HepG2 (cell line): ENCODE measurements at regions not wholly inside any gene's neighbourhood (a gene's known extent, or its start where the extent isn't known, plus 50 kb on each side); places are given as distances from the start of the nearest gene placed in this dataset.

Experiments used
- ATAC-seq: fragments of 200-7000 bp; cut with Tn5 transposase; 3 replicates; pipeline ENCODE4 v1.9.1; 2020; ENCODE audit warnings: mild to moderate bottlenecking, moderate library complexity
- BruUV-seq: library from RNA; stranded (reverse); fragments of 400-500 nt; replicated peaks from 2 replicates; lab custom pipeline; 2021; lab: Mats Ljungman, UMichigan
- CTCF ChIA-PET: fragments of 300-600 bp; formaldehyde crosslinking; extraction: SDS; loops from one replicate; lab custom pipeline; 2021; ENCODE audit warnings: low total read pairs, inconsistent platforms, low intra/inter-chr PET ratio; lab: Yijun Ruan, JAX
- POLR2A ChIA-PET: fragments of 350-600 bp; sonication (Branson Sonifier 250); formaldehyde crosslinking; loops from one replicate; lab custom pipeline; 2020; ENCODE audit warnings: antibody characterized with exemption, inconsistent platforms; lab: Yijun Ruan, JAX
- DNase-seq: peaks from one replicate; pipeline ENCODE4 v3.0.0-alpha.2; 2015; ENCODE audit warnings: low spot score
- FAIRE-seq: peaks from 3 replicates; lab custom pipeline; 2011; peaks lifted over from hg19 to GRCh38; lab: Jason Lieb, UNC
- H2AFZ ChIP-seq: one replicate; pipeline ENCODE4 v1.6.1; 2011; ENCODE audit warnings: low read length, inconsistent platforms
- H3K27ac ChIP-seq: fragments of 300-600 bp; 3 replicates; pipeline ENCODE4 v1.8.0; 2011; ENCODE audit warnings: mixed run types, mild to moderate bottlenecking, mixed read lengths, low read length, inconsistent platforms; ENCODE audit not compliant: insufficient read depth; ENCODE audit errors: extremely low read length
- H3K27me3 ChIP-seq, 2 experiments: fragments of 200-600 bp in 1 of 2; 2 replicates in 1 of 2; 3 replicates in 1 of 2; pipeline versions ENCODE4 v1.6.0 to v1.8.0; 2011; ENCODE audit warnings: low read length in 2 of 2, mild to moderate bottlenecking in 2 of 2, moderate library complexity in 2 of 2, inconsistent platforms in 1 of 2; ENCODE audit not compliant: insufficient read depth in 2 of 2, control insufficient read depth in 1 of 2
- H3K36me3 ChIP-seq, 2 experiments: fragments of 200-600 bp in 1 of 2; replicated peaks in 1 of 2; 2 replicates in 1 of 2; 3 replicates in 1 of 2; pipeline versions ENCODE4 v1.5.1 to v1.8.0; 2011; ENCODE audit warnings: low read length in 2 of 2, inconsistent platforms in 1 of 2; ENCODE audit not compliant: insufficient read depth in 2 of 2, control insufficient read depth in 1 of 2
- H3K4me1 ChIP-seq: 2 replicates; pipeline ENCODE4 v1.5.1; 2012; ENCODE audit warnings: low read length, inconsistent platforms; ENCODE audit not compliant: insufficient read depth
- H3K4me2 ChIP-seq: 2 replicates; pipeline ENCODE4 v1.6.0; 2011; ENCODE audit warnings: low read depth, low read length, inconsistent platforms
- H3K4me3 ChIP-seq, 3 experiments: fragments of 200-600 bp in 1 of 3; sonication (generic), shearing (Covaris generic) in 1 of 3; replicated peaks in 1 of 3; 2 replicates each; pipeline ENCODE4 v1.5.1; 2011 to 2016; ENCODE audit warnings: low read length in 3 of 3, inconsistent platforms in 2 of 3, low read depth in 2 of 3, mild to moderate bottlenecking in 2 of 3, control low read depth in 1 of 3, mixed read lengths in 1 of 3; ENCODE audit not compliant: insufficient read depth in 1 of 3
- H3K79me2 ChIP-seq: one replicate; pipeline ENCODE4 v1.6.1; 2011; ENCODE audit warnings: low read length, inconsistent platforms; ENCODE audit not compliant: insufficient read depth
- H3K9ac ChIP-seq: 2 replicates; pipeline ENCODE4 v1.6.0; 2011; ENCODE audit warnings: mild to moderate bottlenecking, low read depth, low read length, inconsistent platforms; ENCODE audit not compliant: insufficient read depth
- H3K9me3 ChIP-seq: 2 replicates; pipeline ENCODE4 v1.5.1; 2012; ENCODE audit warnings: mild to moderate bottlenecking, low read length
- H4K20me1 ChIP-seq: 2 replicates; pipeline ENCODE4 v1.6.0; 2011; ENCODE audit warnings: inconsistent platforms, mild to moderate bottlenecking, low read length, moderate library complexity; ENCODE audit not compliant: insufficient read depth
- E2F5 ChIP-seq: sonication (generic); formaldehyde crosslinking; conservative IDR thresholded peaks from 2 replicates; pipeline ENCODE4 v1.4.0; 2020; ENCODE audit warnings: missing genetic modification reagents
- HNRNPLL ChIP-seq: fragments of 200-400 bp; formaldehyde crosslinking; IDR thresholded peaks from 2 replicates; pipeline ENCODE4 v1.6.1; 2017; ENCODE audit warnings: mild to moderate bottlenecking, low read depth, low read length; ENCODE audit not compliant: poor library complexity, severe bottlenecking
- MXD1 ChIP-seq: sonication (generic); formaldehyde crosslinking; IDR thresholded peaks from 2 replicates; pipeline ENCODE4 v1.4.0; 2020; ENCODE audit warnings: mild to moderate bottlenecking, missing genetic modification reagents
- PATZ1 ChIP-seq: sonication (generic); formaldehyde crosslinking; IDR thresholded peaks from 2 replicates; pipeline ENCODE4 v1.4.0; 2020; ENCODE audit warnings: missing genetic modification reagents
- RELA ChIP-seq: sonication (generic); formaldehyde crosslinking; IDR thresholded peaks from 2 replicates; pipeline ENCODE4 v1.4.0; 2020; ENCODE audit warnings: missing genetic modification reagents
- SMAD9 ChIP-seq: sonication (generic); formaldehyde crosslinking; IDR thresholded peaks from 2 replicates; pipeline ENCODE4 v1.5.1; 2020; ENCODE audit warnings: mild to moderate bottlenecking, missing genetic modification reagents
- TAF15 ChIP-seq: fragments of 200-400 bp; formaldehyde crosslinking; IDR thresholded peaks from one replicate; pipeline ENCODE4 v1.6.1; 2018; ENCODE audit warnings: mild to moderate bottlenecking, low read depth, low read length; ENCODE audit not compliant: poor library complexity, severe bottlenecking
- ZFAT ChIP-seq: sonication (generic); formaldehyde crosslinking; conservative IDR thresholded peaks from 2 replicates; pipeline ENCODE4 v1.8.1; 2023; ENCODE audit warnings: missing genetic modification reagents, inconsistent platforms
- ZFP91 ChIP-seq: sonication (generic); formaldehyde crosslinking; IDR thresholded peaks from 2 replicates; pipeline ENCODE4 v1.9.0; 2022; ENCODE audit warnings: missing genetic modification reagents, mild to moderate bottlenecking, borderline replicate concordance
- ZNF235 ChIP-seq: sonication (generic); formaldehyde crosslinking; IDR thresholded peaks from 2 replicates; pipeline ENCODE4 v1.8.1; 2023; ENCODE audit warnings: mild to moderate bottlenecking, missing genetic modification reagents, borderline replicate concordance
- ZNF264 ChIP-seq: sonication (generic); formaldehyde crosslinking; IDR thresholded peaks from 2 replicates; pipeline ENCODE4 v1.4.0; 2020; ENCODE audit warnings: missing genetic modification reagents
- ZNF441 ChIP-seq: sonication (generic); formaldehyde crosslinking; IDR thresholded peaks from 2 replicates; pipeline ENCODE4 v1.7.0; 2021; ENCODE audit warnings: missing genetic modification reagents, borderline replicate concordance
- ZNF790 ChIP-seq: sonication (generic); formaldehyde crosslinking; IDR thresholded peaks from 2 replicates; pipeline ENCODE4 v1.8.0; 2022; ENCODE audit warnings: missing genetic modification reagents, mild to moderate bottlenecking, borderline replicate concordance
- WGBS: methylation state at CpG from one replicate; pipeline ENCODE4 v1.1.6; 2017; ENCODE audit warnings: low lambda C conversion rate; 5-methylcytosine and 5-hydroxymethylcytosine counted together
- in situ Hi-C: cut with HindIII; loops from 2 replicates; pipeline ENCODE4 v1.10.0; 2017; ENCODE audit warnings: low pct_unique_long_range_greater_than_20kb; ENCODE audit not compliant: extremely low pct_ligation_motif_present
- intact Hi-C: fragments of 100-400 bp; cut with micrococcal nuclease; formaldehyde crosslinking; loops from one replicate; pipeline ENCODE4 v1.10.0; 2022; ENCODE audit not compliant: unreplicated experiment

DNA sequence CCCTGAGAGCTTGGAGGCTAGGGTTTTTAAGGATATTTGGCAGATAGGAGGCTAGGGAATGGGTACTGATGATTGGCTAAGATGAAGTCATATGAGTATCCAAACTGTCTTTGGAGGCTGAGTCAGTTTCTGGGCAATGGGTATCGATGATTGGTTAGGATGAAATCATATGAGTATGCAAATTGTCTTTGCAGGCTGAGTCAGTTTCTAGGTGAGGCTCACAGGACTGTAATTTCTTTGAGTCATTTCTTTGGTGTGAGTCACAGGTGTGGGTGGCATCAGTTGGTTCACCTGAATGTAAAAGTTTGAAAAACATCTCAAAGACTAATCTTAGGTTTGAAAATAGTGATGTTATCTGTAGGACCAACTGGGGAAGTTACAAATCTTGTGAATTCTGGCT, 1068.0 kb downstream of the NR2F1-AS1 start:
- no TSS peak for BruUV-seq
- 0% methylated on average over 1 of the region's 1 CpG for WGBS
- Histone ChIP-seq H3K36me3 (no peaks in the 10 kb centered on the region), H3K4me3 (no peak overlapping the region), H3K4me2 (no peak overlapping the region), H4K20me1 (no peaks in the 10 kb centered on the region), H3K4me1 (no peaks in the 10 kb centered on the region), H3K9me3 (peaks cover 41% of the 10 kb centered on the region), H3K79me2 (no peaks in the 10 kb centered on the region), H3K27ac (no peak overlapping the region), H3K27me3 (no peaks in the 10 kb centered on the region), H3K9ac (no peak overlapping the region), H2AFZ (no peak overlapping the region)
- TF ChIP-seq ZNF235 (CRISPR knock-in tag) (no peak), ZNF441 (CRISPR knock-in tag) (no peak), MXD1 (CRISPR knock-in tag) (no peak)
- DNase-seq (no peak), ATAC-seq (no peak), FAIRE-seq (no peak)
- CTCF ChIA-PET, result no interaction called here
- in situ Hi-C loops, result no loop called here
- POLR2A ChIA-PET, result no interaction called here
- intact Hi-C loops, result no loop called here

- Histone ChIP-seq H3K27ac (no peak overlapping the region), H3K9me3 (peaks cover 30% of the 10 kb centered on the region), H3K4me1 (no peaks in the 10 kb centered on the region), H3K27me3 (no peaks in the 10 kb centered on the region), H3K4me3 (no peak overlapping the region), H2AFZ (no peak overlapping the region), H3K36me3 (no peaks in the 10 kb centered on the region), H4K20me1 (no peaks in the 10 kb centered on the region), H3K79me2 (no peaks in the 10 kb centered on the region), H3K4me2 (no peak overlapping the region), H3K9ac (no peak overlapping the region)
- intact Hi-C loops, result no loop called here
- ChIA-PET POLR2A (no interaction called here), CTCF (no interaction called here)
- in situ Hi-C loops, result no loop called here
- DNase-seq (no peak), ATAC-seq (no peak), FAIRE-seq (no peak)
- BruUV-seq, result no TSS peak
- TF ChIP-seq PATZ1 (CRISPR knock-in tag) (no peak), TAF15 (no peak), E2F5 (CRISPR knock-in tag) (no peak), SMAD9 (CRISPR knock-in tag) (no peak), ZFP91 (CRISPR knock-in tag) (no peak), HNRNPLL (no peak), ZNF264 (CRISPR knock-in tag) (no peak), ZNF790 (CRISPR knock-in tag) (no peak), ZFAT (CRISPR knock-in tag) (no peak), RELA (no peak)
Observed at GRCh38 chr5:92508271-92508670, 1072.7 kb downstream of the NR2F1-AS1 start.
